ENCODE measurements at regions not wholly inside any gene's neighbourhood (a gene's known extent, or its start where the extent isn't known, plus 50 kb on each side); places are given as distances from the start of the nearest gene placed in this dataset.
"Not testable (repeated sequence)": the region's sequence is repeated elsewhere in the genome, so short reads cannot be mapped to it uniquely, and the experiment has no call there.

DNA sequence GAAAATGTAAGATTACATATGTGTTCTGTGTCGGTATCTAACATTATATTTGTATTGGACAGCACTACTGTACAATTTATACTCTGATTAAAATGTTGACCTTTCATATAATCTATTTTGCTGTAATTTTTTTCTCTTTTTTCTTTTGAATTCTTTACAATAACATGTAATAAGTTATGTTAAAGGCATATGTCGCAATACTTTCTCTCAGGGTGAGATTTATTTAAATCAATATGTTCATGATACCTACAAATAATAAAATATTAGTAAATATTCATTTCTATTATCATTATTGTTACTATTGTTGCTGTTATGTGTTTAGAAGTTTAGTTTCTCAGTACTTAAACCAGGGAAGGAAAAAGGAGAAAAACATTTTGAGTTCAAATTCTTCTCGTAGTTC lies 807.4 kb downstream of the STIM2 start:
- no peak for DNase-seq

DNA sequence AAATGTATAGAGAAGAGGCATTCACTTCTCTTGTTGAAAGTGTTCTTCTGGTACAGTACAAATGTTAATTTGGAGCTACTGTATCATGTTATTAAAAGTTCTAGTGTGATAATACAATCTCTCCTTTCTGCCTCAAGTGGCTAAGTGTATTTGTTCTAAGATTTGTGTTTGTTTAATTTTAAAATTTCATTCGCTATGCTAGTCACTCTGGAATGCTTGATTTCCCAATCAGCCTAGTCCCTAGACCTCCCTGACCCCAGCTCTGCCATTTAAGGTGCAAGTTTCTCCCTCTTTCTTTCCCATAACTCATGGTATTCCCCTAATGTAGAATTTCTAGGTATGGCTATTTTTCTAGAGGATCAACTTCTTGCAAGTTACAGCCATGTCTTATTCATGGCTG lies 817.4 kb downstream of the STIM2 start:
- no peak for DNase-seq

DNA sequence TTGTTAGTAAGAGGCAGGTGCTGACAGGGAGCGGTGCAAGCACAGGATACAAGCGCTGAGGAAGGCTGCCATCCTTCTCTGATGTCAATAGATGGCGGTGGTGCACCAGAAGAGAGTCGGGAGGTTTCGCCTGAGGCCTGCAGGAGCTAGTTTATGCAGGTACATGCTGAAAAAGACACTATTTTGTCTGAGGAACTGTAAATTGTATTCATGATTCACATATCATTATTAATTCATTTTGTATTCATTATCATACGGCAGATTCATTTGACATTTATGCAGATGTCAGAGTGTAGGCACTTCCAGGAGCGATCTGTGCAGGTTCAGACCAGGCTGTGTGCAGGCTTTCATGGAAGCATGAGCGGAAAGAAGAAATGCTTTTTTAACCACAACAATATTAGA lies 824.0 kb downstream of the STIM2 start:
- DNase-seq = no peak

DNA sequence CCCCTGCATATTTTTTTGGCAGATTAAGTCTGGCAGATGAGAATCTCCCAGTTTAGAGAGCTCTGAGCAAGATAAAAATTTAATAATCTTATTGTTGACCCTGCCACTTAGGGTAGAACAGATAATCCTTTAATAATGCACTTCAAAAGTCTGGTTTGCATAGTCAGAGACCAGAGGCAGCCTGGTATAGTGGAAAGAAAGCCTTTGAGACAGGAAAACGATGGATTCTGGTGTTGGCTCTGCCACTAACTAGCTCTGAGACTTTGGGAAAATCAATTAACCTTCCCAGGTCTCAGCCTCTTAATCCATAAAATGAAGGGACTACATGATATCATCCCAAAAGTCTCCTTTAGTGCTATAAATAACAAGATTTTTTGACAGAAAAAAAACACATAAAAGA lies 824.5 kb downstream of the STIM2 start:
- no peak for DNase-seq

DNA sequence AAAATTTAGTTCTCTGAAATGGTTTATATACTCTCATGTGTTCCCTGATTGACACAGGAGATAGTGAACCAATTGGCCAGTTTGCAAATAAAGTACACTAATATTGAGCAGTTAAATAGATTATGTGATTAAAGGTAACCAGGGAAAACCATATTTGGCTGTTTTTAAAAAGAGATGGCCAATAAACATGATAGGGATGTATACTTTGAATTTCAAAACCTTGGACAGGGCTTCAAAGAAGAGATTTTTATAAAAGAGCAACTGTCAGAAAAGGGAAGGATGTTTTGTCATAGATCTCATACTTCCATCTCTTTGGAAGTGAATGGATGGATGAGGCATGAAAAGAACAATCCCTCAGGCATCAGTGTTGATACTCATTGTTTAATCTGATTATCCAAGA lies 825.3 kb downstream of the STIM2 start:
- no peak for DNase-seq

DNA sequence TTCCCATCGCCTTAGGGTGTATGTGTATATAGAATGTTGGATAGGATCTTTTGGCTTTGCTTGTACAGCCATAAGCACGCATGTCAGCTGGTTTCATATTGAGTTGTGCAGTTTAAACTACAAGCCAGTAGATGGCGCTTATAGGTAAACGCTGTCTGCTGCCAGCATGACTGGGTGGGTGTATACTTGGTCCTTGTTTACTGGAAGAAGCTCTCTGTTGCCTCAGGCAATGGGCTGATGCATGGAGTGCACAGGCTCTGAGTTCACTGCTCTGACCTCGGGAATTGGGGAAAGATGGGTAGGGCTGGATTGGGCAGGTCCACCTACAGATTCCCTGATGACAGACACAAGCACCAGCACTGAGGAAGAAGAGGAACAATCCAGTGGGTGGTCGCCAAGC lies 831.5 kb downstream of the STIM2 start:
- DNase-seq = no peak

DNA sequence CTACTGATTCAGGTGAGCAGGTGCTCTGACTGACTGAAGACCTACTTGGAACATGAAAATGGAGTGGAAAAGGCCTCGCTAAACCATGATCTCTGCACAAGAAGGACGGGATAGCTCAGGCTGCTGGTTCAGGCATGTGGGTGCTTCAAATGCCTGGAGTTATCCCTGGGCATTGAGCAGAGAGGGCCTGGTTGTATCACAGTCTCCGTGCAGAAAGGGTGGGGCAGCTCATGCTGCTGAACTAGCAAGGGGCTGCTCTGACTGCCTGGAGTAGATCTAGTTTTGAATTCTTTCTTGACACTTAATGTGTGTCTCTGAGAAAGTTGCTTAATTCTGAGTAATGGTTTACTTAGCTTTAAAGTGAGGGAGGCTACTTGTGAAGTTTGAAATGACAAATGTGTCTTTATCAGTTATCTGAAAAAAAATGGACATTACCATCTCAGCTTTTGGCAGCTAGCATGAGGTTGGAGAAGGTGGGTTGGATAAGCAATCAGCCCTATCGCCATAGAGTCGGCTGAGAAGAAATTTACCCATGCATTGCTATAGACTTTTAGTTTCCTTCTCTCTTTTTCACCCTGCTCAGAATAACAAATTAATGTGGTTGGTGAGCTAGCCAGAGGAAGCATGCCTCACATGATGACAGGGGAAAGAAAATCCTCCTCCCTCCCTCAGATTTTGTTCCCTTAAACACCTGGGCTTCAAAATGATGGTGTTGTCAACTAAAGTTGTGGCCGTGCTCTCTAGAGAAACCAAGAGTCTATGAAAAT lies 832.4 kb downstream of the STIM2 start:
- no peak for DNase-seq

DNA sequence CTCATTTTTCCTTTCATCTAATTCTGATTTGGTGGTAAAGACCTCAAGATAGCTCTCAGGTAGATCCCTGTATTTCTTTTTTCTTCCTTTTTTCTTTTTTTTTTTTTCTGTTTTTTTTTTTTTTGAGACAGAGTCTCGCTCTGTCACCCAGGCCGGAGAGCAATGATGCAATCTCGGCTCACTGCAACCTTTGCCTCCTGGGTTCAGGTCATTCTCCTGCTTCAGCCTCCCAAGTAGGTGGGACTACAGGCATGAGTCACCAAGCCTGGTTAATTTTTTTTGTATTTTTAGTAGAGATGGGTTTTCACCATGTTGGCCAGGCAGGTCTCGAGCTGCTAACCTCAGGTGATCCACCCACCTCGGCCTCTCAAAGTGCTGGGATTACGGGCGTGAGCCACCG lies 835.6 kb downstream of the STIM2 start:
- DNase-seq = not testable (repeated sequence)

DNA sequence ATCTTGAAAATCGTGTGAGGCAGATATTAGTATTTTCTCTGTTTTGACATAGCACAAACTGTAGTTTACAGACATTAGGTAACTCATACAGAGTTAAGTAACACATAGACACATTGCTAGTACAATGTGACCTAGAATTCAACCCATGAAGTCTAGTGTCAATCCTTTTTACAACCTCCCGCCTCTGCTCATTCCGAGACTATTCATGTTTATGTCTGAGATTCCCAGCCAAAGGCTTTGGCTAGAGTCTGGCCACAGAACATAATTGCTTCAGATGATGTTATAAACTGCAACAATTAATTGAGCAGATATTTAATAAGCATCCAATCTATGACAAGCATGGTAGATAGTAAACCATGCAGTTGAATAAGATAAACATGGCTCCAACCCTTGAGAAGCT lies 841.0 kb downstream of the STIM2 start:
- no peak for DNase-seq

DNA sequence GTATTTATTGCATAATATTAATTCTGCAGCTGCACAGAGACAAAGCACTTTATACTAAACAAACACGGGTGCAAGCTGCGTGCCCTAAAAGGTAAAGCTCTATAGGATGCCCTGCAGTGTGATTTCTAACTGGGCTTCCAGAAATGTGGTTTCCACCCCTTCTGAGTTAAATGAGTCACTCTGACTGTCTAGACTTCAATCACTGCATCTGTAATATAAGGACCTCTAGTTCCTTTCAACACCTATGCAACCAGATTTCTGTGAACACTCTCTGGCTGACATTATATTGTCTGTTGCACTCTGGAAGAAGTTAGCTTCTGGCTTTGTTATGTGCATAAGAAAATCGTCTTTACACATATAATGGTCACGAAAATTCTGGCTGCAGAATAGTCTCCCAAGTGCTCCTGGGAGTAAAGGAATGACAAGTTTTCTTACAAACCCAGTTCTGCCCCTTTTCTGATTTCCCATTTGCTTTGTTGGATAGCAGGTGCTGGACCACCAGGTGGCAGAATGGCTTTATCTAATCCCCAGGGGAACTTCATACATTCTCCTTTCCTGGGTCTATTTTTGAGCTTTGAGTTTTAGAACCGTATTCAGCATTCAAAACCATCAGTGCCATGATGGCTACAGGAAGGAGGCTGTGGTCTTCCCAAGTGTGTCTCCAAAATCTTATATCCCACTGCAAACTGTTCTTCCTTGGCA lies 842.2 kb downstream of the STIM2 start:
- no peak for DNase-seq

DNA sequence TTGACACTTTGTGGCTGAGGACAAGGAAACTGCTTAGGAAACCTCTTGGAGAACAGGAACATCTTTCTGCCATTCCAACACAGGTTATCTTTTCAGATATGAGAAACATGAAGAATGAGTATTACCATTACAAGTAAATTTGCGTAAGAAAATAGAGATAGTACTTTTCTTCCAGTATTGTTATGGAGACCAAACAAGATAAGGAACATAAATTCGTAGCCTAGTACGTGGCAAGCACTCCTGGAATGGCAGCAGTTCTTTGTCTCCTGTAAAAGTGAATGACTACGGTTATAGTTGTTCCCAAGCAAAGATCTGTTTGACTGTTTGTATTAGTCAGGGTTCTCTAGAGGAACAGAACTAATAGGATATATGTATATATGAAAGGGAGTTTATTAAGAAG lies 843.1 kb downstream of the STIM2 start:
- no peak for DNase-seq

DNA sequence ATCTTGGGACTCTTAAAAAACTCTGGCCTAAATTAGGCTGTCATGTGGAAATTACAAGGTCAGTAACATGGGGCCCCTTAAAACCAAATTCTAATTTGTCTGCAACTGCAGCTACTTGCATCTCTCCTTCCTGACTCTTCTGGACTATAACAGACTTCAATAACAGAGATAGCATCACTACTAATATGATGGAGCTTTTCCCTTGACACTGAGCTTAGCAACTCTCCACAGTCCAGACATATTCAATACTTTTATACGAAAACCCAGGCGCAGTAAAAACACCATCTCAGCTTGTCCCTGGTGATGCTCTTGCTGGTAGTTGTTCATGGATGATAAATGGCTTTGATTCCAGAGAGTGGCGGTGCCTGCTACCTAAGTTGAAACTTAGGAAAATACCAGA lies 850.4 kb downstream of the STIM2 start:
- DNase-seq = no peak

DNA sequence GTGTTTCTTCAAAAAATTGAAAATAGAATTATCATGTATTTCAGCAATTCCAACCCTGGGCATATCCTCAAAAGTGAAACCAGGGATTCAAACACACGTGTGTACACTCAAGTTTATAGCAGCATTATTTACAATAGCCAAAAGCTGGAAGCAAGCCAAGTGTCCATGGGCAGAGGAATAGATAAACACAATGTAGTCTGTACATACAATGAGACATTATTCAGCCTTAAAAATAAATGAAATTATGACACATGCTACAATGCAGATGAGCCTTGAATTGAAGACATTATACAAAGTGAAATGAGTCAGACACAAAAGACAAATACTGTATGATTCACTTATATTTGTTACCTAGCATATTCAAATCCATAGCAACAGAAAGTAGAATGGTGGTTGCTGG lies 853.4 kb downstream of the STIM2 start:
- DNase-seq = no peak

DNA sequence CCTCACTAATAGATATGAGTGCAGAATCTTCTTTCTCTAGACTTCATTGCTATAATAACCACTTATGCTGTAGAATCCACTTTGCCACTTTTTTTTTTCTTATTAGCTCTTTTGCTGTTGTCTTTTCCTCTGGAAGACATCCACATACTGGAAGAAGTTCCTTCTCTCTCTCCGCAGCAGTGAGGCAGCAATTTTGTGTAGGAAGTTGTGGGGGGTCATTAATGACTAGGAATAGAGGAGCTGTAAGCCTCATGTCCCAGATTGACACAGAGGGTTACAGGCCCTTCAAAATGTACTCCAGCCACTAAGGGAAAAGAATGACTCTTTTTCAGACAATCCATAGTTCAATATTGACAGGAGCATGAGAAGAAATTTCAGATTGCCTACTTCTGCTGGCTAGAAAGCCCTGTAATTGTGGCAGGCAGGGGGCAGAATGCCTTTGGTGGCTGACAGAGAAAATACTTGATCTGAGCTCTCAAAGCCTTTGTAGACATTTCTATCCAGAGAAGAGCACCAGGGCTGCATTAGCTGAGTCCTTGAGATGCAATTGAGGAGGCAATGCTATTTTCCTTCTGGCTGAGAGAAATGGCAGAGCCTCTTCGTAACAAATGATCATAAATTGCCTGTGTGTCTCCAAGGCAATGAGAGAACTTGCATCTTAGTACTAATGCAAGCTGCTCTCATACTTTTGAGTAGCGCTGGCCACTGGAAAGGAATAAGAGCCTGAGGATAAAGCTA lies 856.2 kb downstream of the STIM2 start:
- no peak for DNase-seq

DNA sequence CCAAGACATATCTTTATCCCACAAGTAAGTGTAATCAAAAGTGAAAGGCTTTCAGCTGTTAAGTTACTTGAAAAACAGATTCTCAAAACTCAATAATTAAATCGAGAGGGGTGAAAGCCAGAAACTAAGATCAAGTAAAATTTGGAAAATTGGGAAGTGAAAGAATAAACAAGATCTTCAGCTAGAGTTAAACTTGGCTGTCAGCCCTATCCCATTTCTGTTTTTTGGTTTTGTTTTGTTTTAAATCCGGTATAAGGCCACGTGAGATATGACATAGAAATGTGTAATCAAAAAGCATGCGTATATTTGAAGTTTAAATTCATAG lies 856.8 kb downstream of the STIM2 start:
- DNase-seq = no peak

DNA sequence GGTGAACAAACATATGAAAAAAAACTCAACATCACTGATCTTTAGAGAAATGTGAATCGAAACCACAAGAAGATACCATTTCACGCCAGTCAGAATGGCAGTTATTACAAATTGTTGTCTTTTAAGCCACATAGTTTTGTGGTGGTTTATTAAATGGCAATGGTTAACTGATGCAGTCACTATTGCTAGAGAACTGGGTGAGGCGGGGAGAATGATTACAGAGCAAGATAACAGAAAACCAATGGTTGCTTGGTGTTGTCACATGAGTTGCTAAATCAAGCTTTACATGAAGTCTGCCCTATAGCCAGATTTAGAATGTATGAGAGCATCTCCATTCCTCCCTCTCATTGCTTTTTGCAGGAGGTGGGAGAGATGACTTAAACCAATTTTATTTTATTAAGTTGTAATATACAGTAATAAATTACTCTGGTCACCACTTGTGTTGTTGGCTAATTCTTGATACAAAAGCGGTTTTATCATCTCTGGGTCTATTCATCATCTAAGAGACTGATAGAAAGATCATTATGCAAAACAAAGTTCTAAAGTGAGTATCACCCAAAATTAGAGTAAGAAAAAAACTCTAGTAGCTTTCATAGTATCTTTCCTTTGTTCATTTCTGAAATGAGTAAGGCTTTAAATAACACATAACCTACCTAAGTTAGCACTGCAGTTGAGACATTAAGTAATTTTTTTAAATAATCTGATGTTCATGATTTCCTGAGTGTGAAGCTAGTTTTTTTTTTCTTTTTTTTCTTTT lies 859.5 kb downstream of the STIM2 start:
- DNase-seq = no peak

DNA sequence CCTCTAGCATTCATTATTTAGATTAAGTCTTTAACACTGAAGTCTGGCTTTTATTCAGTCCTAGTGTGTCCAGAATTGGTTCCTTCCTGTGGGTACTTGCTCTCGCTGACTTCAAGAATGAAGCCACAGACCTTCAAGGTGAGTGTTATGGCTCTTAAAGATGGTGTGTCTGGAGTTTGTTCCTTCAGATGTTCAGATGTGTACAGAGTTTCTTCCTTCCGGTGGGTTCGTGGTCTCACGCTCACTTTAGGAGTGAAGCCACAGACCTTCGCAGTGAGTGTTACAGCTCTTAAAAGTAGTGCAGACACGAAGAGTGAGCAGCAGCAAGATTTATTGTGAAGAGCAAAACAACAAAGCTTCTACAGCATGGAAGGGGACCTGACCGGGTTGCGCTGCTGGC lies 860.6 kb downstream of the STIM2 start:
- DNase-seq = no peak

DNA sequence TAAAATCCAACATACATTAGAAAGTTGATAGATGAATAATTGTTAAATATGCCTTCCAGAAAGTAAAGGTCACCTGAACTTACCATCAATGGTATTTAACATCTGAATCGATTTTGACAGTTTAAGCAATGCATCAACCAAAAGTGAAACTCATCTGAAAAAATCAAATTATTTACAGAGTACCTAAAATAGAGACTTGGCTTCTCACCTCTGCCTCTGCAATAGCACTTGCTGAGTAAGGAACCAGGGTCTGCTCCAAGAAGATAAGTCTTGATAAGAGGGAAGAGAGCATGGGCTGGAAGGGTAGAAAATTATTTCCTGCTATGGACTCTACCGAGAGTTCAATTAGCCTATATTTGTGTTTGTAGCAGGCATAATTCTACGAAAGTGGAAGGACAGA lies 868.3 kb downstream of the STIM2 start:
- no peak for DNase-seq

DNA sequence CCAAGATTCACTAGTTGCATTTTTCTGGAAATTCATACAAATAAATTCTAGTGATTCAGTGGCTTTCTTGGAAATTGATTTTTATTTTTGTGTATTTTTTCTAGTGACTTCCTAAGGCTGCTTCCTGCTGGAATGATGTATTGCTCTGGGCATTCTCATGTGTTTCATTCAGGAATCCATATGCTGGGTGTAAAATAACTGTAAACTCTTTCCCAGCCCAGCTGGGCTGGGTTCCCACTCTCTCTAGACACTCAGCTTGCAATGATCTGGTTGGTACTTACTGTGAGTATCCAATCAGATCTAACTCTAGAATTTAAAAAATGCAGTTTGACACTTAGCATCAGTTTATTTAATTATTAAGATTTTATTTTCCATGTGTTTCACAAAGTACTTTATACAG lies 882.2 kb downstream of the STIM2 start:
- DNase-seq = no peak

DNA sequence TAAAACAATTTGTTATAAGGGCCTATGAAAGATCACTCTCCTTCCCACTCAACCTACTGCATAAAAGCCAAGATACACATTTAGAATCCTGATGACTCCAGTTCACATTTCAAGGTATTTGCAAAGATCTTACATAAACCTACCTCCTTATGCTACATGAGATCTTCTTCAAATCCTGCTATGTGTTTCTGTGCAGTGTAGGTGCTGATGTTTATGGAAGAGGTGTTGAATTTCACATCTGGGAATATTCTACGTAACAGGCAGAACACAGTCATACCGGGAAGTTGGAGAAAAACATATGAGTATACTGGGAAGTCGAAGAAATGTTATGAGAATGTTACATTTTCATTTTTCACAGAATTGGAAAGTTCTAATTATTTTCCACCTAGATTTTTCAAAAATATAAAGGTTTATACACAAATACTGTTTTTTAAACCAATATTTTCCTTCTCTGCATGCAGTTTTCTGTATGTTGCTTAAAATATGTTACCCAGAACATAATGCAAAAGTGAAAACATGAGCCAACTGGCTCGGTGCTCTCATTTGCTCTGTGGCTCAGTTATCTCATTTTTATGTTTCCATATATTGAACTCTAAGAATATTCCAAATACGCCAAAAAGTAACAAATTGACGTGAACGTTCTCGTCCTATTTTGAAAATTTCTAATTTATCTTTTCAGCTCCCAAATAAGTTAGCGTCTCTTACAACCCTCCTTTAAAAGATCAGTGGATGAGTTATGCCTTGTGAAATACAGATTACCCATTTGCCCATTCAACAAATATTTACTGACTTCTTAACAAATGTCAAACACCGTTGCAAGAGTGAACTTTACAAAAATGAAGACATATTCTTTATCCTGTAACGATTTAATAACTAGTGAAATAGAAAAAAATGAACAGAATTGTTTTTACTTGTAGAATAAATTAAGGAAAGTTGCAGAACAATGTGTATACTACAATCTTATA lies 899.3 kb downstream of the STIM2 start:
- no peak for DNase-seq

DNA sequence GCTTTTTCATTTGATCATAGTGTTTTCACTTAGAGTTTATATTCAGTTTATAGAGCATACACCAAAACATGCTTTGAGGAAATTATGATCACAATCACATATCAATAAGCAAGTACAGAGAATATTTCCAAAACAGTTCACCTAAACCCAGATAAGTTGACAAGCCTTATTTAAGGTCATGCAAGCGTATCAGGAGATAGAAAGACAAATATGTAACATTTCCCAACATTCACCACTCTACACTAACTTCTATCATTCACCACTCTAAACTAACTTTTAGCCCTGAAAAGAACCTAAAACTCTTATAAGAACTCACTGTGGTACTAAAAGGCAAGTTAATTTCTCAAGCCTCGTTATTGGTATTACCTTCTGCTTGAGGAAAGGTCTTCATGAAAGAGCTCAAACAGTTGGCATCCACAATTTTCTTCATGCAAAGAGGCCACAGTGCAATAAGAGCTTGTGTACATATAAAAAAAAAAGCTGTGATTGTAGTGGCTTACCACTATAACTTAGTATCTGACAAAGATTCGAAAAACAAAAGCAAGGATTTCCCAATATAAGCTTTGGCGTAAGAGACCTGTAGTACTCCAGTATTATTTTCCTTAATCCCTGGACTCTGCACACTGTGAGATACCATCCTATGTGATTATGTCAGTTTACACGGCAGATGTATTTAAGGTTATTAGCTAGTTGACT lies 903.3 kb downstream of the STIM2 start:
- no peak for DNase-seq

DNA sequence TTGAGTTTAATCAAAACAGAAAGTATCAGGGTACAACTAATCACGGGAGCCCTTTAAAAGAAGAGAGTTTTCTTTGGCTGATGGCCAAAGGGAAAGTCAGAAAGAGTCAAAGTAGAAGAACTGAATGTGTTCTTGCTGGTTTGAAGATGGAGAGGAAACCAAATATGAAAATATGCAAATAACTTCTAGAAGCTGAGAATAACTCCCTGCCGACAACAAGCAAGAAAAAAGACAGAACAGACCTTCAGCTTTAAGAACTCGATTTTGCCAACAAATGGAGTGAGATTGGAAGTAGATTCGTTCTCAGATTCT lies 903.8 kb downstream of the STIM2 start:
- DNase-seq = no peak

Data from activated T-cell treated with anti-CD3 and anti-CD28 coated beads, Interleukin-2, amount 50 U/mL, for 1 hour (primary cell).